Fibroblast of pulmonary artery (primary cell): ENCODE measurements at regions not wholly inside any gene's neighbourhood (a gene's known extent, or its start where the extent isn't known, plus 50 kb on each side); places are given as distances from the start of the nearest gene placed in this dataset.

Experiments used
- DNase-seq: peaks from one replicate; pipeline ENCODE4 v3.0.0-alpha.2; 2010; ENCODE audit warnings: low read depth
- H3K4me3 ChIP-seq: replicated peaks from 2 replicates; pipeline ENCODE4 v1.5.1; 2011; ENCODE audit warnings: low read depth, mild to moderate bottlenecking, control low read depth, low read length, moderate library complexity
- CTCF ChIP-seq: IDR thresholded peaks from 2 replicates; pipeline ENCODE4 v1.5.1; 2011; ENCODE audit warnings: mild to moderate bottlenecking, control low read depth, low read length, inconsistent platforms; ENCODE audit errors: missing control alignments

DNA sequence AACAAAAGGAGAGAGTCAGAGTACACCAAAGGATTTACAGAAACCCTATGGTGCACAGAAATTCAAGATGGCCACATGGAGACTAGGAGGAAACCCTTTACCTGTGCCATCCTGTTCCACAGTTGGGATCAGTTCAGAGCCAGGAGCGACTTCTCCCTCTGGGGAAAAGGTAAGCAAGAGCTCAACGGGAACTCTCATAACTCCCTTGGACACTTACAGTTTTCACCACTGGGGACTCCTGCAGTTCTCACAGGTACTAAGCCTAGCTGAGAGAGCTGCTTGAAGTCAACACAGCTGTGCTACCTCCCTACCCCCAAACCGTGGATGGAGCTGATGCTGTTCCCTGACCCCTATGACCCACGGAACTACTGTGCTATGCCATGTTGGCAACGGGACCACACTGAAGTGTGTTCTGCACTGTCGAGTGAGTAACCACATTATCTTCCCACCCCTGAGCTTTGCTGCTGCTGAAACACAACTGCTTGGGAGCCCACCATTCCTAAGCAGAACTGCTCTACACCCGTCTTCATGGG is 606.8 kb downstream of the GBE1 start:
- H3K4me3 ChIP-seq: no peak overlapping the region
- DNase-seq: no peak
- no peak for TF ChIP-seq CTCF

DNA sequence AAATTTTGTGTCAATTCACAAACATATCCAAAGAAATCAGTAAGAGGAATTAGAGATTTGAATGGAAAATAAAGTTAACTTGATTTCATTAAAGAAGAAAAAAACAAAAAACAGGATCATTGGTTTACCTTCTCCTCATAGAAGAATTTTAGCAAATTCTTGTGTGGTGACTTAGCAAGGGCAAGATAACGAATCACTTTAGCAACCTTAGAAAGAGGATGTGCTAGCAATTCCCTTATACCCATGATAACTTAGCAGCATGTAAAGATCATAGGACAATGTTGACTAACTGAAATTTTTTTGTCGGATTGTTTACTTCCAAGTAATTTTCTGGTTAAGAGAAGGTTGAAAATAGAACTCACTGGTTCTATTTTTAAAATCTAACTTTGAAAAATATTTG is 609.3 kb downstream of the GBE1 start:
- DNase-seq: no peak
- TF ChIP-seq CTCF: no peak
- H3K4me3 ChIP-seq: no peak overlapping the region

- no peak for TF ChIP-seq CTCF
- DNase-seq: no peak
- no peak overlapping the region for H3K4me3 ChIP-seq
Measured at GRCh38 chr3:81132995-81133394, 628.5 kb downstream of the GBE1 start.

- peak; percentile 17 for DNase-seq
- H3K4me3 ChIP-seq: no peak overlapping the region
- no peak for TF ChIP-seq CTCF
Measured at GRCh38 chr3:81105789-81106488, 655.5 kb downstream of the GBE1 start.

DNA sequence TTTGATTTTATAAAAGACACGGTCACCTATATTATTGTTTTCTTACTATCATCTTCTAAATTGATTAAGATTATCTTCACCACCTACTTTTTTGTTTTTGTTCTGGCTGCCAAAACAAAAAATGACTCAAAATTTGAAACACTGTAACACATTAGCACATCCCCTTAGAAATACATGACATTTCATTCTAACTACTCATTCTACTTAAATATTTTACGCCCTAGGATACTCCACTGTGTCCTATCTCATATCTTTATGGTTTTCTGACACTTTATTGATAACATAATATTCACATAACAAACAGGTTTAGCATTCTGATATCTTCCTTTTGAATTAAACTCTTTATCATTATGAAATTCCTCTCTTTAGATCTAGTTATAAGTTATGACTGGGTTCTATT is 656.2 kb downstream of the GBE1 start:
- H3K4me3 ChIP-seq: no peak overlapping the region
- no peak for DNase-seq
- TF ChIP-seq CTCF: no peak

GRCh38 chr3:81097889-81098288 is 663.6 kb downstream of the GBE1 start:
- DNase-seq: no peak
- TF ChIP-seq CTCF: no peak
- no peak overlapping the region for H3K4me3 ChIP-seq

GRCh38 chr3:81095956-81096355 is 665.5 kb downstream of the GBE1 start:
- no peak for TF ChIP-seq CTCF
- H3K4me3 ChIP-seq: no peak overlapping the region
- DNase-seq: no peak
